ENCODE measurements at regions not wholly inside any gene's neighbourhood (a gene's known extent, or its start where the extent isn't known, plus 50 kb on each side); places are given as distances from the start of the nearest gene placed in this dataset.

GRCh38 chr2:180670302-180671003 lies 310.0 kb upstream of the UBE2E3 start (continued):
- TF ChIP-seq FEZF1 (tag by site-specific recombination; IDR thresholded peaks at IDR 0.05) (peak; percentile 75), ZNF600 (tag by site-specific recombination; IDR thresholded peaks at IDR 0.05) (no peak), BCL11B (tag by site-specific recombination; IDR thresholded peaks at IDR 0.05; ENCODE audit: low read depth) (0 out of 2 replicates have a peak, but pooled peaks have one; percentile 15), ZNF843 (tag by site-specific recombination; IDR thresholded peaks at IDR 0.05) (peak; percentile 82), TSHZ1 (tag by site-specific recombination; IDR thresholded peaks at IDR 0.05; ENCODE audit: borderline replicate concordance) (peak; percentile 42; the same call in 1 of the 2 replicates), ZBTB10 (tag by site-specific recombination; IDR thresholded peaks at IDR 0.05) (no peak), ZSCAN4 (tag by site-specific recombination; IDR thresholded peaks at IDR 0.05) (no peak), ZSCAN18 (tag by site-specific recombination; IDR thresholded peaks at IDR 0.05) (no peak), ZSCAN5A (tag by site-specific recombination; IDR thresholded peaks at IDR 0.05) (no peak), ZNF221 (tag by site-specific recombination; IDR thresholded peaks at IDR 0.05; ENCODE audit: borderline replicate concordance) (no peak), ZNF23 (tag by site-specific recombination; IDR thresholded peaks at IDR 0.05; ENCODE audit: borderline replicate concordance) (no peak), ZNF664 (tag by site-specific recombination; IDR thresholded peaks at IDR 0.05) (0 out of 2 replicates have a peak, but pooled peaks have one; percentile 23), ZNF274 (IDR thresholded peaks at IDR 0.05; ENCODE audit: low read length) (no peak), ZNF274 (tag by site-specific recombination; IDR thresholded peaks at IDR 0.05; ENCODE audit: borderline replicate concordance) (no peak), ZNF157 (tag by site-specific recombination; IDR thresholded peaks at IDR 0.05) (no peak), OSR2 (tag by site-specific recombination; IDR thresholded peaks at IDR 0.05) (peak; percentile 89), ZNF19 (tag by site-specific recombination; IDR thresholded peaks at IDR 0.05; ENCODE audit: low read depth) (no peak), ZEB2 (tag by site-specific recombination; IDR thresholded peaks at IDR 0.05) (peak; percentile 50; the same call in 1 of the 2 replicates), REST (tag by site-specific recombination; IDR thresholded peaks at IDR 0.05) (no peak), ZNF26 (tag by site-specific recombination; IDR thresholded peaks at IDR 0.05) (no peak), ZNF776 (tag by site-specific recombination; IDR thresholded peaks at IDR 0.05; ENCODE audit: borderline replicate concordance) (no peak), GFI1B (tag by site-specific recombination; IDR thresholded peaks at IDR 0.05) (no peak), MZF1 (tag by site-specific recombination; IDR thresholded peaks at IDR 0.05; ENCODE audit: borderline replicate concordance) (peak; percentile 69)
